ENCODE measurements at regions not wholly inside any gene's neighbourhood (a gene's known extent, or its start where the extent isn't known, plus 50 kb on each side); places are given as distances from the start of the nearest gene placed in this dataset.

DNA sequence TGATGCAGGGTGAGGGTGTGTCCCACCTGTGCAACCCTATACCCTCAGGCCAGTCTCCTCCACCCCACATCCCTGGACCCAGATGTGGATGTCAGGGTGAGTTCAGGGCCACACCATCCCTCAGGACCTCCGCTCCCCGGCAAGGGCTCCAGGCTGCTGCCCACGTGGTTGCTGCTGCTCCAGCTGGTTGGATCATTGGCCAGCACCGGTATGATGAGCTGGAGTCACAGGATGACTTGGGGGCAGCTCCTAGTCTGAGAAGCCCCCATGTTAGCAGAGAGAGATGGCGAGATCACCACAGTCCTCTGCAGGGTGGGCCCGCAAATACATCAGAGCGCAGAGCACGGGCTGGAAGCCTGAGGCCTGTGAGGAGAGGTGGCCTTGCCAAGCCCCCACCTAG is 103.3 kb upstream of the GDF10 start:
- ATAC-seq (ENCODE audit: poor library complexity): no peak
- intact Hi-C loops (cut with DNase I): no loop called here
- no peak for DNase-seq

DNA sequence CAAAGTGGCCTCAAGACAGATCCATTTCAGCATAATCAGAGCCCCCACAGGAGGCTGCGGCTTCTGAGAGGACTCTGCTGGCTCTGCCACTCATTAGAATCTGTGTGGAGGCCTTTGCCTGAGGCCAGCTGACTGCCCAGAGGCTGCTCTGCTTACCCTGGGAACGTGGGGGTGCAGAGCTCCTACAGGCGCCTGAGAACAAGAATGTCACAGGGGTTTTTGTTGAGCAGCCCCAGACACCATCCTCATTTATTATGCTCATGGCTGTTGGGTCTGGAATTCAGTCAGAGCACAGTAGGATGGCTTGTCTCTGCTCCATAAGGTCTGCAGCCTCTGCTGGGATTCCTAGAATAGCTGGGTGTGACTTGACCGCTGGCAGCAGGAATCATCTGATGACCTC is 101.8 kb upstream of the GDF10 start:
- no peak for DNase-seq
- intact Hi-C loops (cut with DNase I): no loop called here
- no peak for ATAC-seq (ENCODE audit: poor library complexity)

DNA sequence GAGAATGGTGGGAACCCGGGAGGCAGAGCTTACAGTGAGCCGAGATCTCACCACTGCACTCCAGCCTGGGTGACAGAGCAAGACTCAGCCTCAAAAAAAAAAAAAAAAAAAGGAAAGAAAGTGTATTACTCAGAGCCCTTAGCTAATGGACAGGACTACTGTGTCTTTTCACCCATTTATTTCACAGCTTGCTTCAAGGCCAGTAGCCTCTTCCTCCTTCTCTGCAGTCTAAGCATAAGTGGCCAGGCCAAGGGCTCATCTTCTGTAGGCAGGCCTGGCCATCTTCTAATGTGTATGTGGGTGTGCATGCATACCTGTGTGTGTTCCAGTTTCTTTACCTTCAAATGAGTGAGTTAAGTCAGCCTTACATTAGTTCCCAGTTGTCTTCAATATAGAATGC is 94.8 kb upstream of the GDF10 start:
- no peak for DNase-seq
- no peak for ATAC-seq (ENCODE audit: poor library complexity)
- intact Hi-C loops (cut with DNase I): no loop called here

DNA sequence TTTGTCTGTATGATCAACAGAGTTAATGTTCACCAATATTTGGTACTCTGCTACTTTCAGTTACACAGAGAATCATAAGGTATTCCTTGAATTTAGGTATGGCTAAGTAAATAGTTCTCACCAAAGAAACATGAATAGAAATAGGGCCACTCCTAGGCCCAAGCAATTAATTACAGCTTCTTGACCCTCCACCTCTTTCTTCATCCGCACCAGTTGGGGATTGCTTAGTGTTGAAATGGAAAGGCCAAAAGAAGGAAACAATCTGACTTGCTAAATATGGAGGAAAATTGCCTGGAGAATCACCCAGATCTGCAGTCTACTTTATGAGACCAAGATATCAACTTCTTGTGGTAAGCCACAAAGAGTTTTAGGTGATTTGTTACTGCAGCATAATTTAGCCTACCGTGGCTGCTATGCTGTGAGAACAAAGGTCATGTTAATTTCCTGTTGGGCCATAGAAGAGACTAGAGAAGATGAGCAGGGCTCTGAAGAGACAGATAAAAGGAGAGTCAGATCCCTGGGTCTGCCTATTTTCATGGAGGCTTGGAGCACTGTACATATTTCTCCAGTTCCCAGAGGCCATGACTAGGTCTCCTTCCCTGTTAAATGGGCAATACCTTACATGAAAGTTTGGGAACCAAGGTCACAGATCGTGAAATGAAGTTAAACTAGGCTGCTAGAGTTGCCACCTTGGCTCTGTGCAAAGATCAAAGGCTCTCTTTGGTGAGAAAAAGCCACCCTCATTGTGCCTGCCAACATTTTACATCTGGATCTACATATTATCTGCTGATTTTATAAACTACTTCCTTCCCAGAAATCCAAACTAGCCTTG is 93.3 kb upstream of the GDF10 start:
- ATAC-seq (ENCODE audit: poor library complexity) (no peak), DNase-seq (no peak)
- intact Hi-C loops (cut with DNase I): no loop called here

DNA sequence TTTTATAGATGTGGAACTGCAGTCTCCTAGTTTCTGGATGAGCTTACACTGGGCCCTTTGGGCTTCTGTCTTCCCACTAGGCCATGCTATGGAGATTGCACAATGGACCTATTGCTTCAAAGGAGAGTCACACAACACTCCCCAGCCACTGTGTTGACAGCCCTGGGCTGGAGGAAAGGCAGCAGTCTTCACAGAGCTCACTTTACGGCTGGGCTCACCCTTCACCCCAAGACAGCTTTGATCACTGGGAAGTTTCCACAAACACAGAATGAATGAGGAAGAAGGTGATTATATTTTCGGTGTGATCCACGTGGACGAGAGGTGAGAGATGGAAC is 92.7 kb upstream of the GDF10 start:
- no peak for ATAC-seq (ENCODE audit: poor library complexity)
- intact Hi-C loops (cut with DNase I): no loop called here
- DNase-seq: no peak

DNA sequence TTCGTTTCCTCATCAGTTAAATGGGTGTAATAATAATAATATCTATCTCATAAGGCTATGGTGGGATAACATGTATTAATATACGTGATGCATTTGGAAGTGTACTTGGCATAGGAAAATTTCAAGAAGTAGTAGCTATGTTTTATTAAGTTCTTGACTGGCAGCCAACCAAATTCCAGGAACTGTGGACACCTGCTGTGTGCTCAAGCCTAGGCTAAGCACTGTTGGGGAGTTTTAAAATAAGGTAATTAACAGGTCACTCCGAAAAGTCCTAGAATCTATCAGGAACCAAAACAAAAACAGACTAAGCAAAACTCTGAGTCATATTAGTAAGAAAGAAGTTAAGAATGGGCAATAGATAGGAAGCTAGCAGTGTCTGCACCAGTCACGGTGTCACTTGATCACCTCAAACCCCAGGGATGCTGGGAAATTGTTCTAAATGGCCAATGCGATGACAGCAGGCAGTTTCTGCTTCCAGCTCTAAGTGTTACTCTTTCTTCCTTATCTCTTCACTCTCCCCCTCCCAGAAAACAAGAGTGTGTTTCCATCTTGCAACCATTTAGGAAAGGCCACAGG is 92.0 kb upstream of the GDF10 start:
- DNase-seq: no peak
- ATAC-seq (ENCODE audit: poor library complexity): no peak
- intact Hi-C loops (cut with DNase I): no loop called here

DNA sequence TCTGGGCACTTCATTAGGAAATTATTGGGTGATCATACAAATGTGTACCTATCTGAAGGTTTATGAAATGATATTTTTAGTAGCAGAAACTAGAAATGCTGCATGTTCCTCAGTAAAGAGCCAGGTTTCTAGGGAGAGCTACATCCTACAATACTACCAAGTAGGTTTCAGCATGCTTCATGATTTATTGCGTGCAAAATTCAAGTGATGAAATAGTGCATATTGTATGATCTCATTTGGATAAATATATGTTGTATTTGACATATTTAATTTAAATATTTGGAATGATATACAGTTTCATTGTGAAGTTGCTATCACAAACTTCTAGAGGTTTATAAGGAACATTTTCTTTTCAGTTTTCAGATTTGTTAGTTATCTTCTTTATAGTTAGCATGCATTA is 90.5 kb upstream of the GDF10 start:
- intact Hi-C loops (cut with DNase I): no loop called here
- no peak for DNase-seq
- no peak for ATAC-seq (ENCODE audit: poor library complexity)

DNA sequence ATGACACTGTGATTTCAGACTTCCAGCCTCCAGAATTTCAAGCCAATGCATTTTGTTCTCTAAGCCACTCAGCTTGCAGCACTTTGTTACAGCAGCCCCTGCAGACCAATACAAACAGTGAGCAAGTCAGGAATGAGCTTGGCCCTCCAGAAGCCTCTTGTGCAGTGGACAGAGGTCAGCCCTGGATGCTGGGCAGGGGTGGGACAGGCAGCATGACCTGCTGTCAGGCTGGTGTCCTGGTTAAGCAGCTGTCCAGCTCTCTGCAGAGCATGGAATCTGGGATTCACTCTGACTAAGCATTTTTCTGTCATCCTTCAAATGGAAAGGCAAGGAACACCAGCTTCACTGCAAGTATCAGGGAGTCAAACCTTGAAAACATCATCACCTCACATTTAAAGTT is 85.5 kb upstream of the GDF10 start:
- ATAC-seq (ENCODE audit: poor library complexity): no peak
- intact Hi-C loops (cut with DNase I): no loop called here

DNA sequence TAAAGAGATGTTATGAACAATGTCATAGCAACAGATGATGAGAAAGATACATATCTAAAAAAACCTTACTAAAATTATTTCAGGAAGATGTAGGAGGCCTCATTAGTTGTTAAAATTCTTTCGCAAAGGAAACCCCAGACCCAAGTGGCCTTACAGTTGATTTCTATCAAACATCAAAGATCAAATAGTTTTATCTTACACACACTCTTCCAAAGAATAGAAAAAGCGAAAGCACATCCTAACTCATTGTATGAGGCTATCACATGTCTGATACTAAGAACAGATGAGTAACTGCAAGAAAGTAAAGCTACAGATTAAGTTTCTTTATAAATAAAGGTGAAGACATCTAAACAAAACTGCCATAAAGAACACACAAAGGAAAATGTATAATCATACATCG is 82.9 kb upstream of the GDF10 start:
- intact Hi-C loops (cut with DNase I): no loop called here
- DNase-seq: no peak
- ATAC-seq (ENCODE audit: poor library complexity): no peak

More for the DNA sequence above, 85.5 kb upstream of the GDF10 start:
- DNase-seq: no peak

DNA sequence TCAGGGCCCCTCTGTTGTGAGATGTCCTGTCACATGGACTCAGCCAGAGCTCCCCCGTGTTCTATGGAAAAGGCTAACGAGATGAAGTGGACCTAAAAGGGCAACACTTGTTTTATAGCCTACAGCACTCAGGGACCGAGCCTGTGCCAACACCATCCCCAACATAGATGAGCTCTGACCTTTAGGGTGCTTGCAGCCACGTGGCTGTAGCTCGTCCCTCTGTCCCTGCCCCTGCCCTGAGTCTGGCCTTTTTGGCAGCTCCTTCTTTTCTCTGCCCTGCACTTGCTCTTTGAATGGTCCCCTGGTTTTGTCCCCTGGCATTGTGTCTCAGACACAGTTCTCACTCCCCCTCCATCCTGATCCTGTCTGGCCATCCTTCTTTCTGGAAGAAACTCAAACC is 81.2 kb upstream of the GDF10 start:
- intact Hi-C loops (cut with DNase I): no loop called here
- ATAC-seq (ENCODE audit: poor library complexity) (no peak), DNase-seq (no peak)

DNA sequence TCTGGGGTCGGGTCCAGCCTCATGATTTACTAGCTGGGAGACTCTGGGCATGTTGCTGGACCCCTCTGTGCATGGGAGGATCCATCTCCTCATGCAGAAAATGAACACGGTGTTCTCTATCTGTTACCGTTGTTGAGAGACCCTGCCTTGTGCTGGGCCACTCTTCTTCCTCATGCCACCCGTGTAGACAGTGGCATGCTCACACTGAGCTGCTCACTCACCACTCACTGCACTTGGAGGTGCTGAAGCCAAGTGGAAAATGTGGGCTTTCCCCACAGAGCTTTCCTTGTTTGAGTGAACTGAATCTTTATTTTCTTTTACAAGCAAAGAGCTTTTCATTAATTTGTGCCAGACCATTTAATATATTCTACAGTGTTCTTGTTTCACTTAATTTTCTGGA is 77.5 kb upstream of the GDF10 start:
- intact Hi-C loops (cut with DNase I): no loop called here
- DNase-seq (no peak), ATAC-seq (ENCODE audit: poor library complexity) (no peak)

DNA sequence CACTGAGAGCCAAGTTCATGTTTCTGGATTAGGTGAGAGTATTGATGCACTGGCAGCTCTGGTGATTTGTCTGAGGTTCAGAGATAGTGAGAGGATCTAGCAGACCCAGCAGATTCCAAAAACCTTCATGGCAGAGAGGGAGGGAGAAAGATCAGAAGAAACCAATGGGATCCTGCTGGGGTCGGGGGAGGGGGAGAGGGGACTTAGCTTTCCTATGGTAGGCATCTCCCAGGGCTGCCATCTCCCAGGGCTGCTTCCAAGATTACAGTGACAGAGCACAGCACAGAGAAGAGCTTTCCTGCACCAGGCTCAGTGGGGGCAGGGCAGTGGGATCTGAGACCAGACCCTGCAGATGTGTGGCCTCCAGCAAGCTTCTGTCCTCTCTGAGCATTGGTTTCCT is 76.8 kb upstream of the GDF10 start:
- DNase-seq (no peak), ATAC-seq (ENCODE audit: poor library complexity) (no peak)
- intact Hi-C loops (cut with DNase I): no loop called here

DNA sequence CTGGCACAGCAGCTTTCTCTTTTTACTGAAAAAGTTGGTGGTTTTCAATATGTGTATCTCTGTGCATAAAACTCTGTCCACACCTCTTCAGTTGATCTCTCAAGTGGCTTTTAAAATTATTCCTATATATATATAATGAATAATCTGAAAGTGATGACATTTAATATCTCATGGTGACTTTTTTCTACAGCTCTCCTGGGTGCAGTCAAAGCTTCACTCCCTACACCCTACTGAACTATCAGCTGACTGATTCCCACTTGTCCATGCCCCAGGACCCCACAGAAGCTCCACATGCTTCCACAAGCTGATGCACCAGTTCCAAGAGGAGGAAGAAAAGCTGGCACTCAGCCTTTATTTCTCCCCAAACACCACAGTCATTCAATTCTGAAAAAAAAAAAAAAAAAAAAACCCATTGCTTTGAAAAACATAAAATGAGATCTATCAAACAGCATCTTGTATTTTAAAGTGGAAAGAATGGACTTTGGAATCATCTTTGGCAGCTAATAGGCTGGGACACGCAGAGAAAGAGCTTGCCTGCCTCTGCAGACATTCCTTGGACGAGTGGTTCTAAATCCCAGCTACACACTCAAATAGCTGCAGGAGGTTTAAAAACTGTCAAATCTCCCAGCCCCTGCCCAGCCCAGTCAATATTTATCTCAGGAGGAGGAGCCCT is 75.3 kb upstream of the GDF10 start:
- DNase-seq (no peak), ATAC-seq (ENCODE audit: poor library complexity) (no peak)

DNA sequence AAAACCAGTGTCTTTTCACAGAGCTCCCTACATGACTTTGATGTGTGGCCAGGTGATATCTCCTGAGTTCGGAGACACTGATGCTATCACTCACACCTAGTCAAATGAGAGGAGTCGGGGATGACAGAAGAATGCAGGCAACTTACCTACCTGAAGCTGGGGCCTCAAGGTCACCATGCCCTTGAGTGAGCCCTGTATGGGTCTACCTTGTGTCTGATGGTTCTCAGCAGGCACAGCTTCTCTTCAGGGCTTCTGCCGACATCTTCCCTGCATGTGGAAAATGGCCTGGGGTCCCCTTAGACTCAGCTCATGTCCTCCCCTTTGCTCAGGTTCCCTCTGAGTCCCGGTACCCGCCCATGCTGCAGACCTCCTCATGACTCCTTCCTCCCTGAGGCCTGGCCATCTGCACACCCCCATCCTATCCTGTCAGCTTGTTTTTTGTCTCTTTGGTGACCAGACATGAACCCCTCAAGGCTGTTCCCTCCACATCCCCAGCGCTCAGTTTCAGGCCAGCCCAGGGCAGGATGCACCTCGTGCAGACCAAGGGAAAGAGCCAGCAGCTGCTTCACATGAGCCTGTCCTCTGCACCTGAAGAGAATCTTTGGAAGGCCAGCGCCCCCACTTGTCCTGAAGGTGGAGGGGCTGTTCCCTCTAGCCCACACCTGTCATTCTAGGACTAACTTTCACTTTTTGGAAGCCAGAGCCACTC is 74.6 kb upstream of the GDF10 start:
- no peak for DNase-seq
- no peak for ATAC-seq (ENCODE audit: poor library complexity)
- intact Hi-C loops (cut with DNase I): no loop called here

More for the DNA sequence above, 75.3 kb upstream of the GDF10 start:
- intact Hi-C loops (cut with DNase I): no loop called here

DNA sequence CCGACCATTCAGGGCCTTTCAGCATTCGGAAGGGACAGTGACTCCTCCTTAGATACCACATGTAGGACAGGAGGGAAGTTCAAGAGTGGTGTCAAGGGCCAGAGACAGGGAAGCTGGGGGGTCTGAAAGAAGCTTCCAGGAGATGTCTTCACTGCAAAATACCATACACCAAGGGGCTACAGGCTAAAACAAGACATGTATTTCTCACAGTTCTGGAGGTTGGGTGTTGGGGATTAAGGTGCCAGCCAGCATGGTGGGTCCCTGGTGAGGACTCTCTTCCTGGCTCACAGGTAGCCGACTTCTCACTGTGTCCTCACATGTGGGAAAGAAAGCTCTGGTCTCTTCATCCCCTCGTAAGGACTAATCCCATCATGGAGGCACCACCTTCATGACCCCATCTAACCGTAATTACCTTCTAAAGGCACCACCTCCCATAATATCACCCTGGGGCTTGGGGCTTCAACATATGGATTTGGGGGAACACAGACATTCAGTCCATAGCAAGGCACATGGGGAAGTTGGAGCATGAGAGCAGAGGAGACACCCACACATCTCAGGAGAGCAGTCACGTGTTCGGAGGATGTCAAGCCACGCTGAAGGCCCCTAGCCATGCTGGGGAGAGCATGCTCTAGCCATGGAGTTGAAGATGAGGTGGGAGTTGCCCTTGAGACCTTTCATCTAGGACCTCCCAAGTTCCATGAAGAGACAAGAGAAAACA is 73.9 kb upstream of the GDF10 start:
- intact Hi-C loops (cut with DNase I): no loop called here
- DNase-seq (no peak), ATAC-seq (ENCODE audit: poor library complexity) (no peak)

DNA sequence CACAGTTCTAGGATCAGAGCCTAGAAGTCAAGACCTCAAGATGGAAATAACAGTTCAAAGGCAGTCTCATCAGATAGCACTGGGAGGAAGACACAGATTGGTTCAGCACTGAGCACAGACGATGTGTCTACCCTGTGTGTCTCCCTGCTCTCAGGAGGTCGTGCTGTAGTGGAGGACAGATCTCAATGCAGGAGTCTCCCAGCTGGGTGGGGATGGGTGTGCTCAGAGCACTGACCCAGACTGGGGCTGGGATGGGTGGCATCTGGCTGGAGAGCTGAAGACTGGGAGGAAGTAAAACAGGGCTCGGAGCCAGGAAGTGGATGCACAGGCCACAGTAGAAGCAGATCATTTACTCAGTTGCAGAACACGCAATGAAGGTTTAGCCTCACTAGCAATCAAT is 69.5 kb upstream of the GDF10 start:
- DNase-seq (no peak), ATAC-seq (ENCODE audit: poor library complexity) (peak; percentile 40)
- intact Hi-C loops (cut with DNase I): no loop called here

DNA sequence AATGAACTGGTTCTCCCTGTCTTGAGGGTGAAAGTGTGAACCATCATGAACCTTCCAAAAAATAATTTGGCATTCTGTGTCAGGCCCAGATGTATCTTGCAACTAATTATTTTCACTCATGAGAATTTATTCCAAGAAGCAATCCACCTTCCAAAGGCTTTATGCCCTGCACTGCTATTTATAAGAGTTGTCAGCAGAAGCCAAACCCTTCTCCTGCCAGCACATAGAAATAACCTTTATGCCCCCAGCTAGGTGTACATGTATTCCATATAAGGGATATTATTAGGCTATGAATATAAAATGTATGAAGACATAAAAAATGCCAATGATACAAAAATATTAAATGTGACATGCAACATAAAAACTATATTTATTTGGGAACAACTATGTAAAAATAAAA is 69.0 kb upstream of the GDF10 start:
- DNase-seq (no peak), ATAC-seq (ENCODE audit: poor library complexity) (no peak)
- intact Hi-C loops (cut with DNase I): no loop called here

DNA sequence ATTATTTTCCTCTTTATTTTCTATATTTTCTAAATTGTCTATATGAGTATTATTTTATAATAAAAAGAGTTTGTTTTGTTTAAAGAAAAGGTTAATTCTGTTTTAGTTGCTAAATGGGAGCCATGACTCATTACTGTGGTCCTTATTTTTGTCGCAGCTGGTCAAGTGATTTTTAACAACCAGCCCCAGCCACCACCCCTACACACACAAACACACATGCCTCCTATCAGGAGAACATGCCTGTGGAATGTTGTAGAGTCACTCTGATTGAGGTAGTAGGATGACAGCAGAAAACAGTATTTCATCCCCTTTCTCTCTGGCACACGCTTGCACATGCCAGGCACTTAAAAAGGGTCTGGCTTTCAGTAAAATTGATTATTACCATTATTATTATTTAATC is 68.6 kb upstream of the GDF10 start:
- DNase-seq (no peak), ATAC-seq (ENCODE audit: poor library complexity) (no peak)
- intact Hi-C loops (cut with DNase I): no loop called here

DNA sequence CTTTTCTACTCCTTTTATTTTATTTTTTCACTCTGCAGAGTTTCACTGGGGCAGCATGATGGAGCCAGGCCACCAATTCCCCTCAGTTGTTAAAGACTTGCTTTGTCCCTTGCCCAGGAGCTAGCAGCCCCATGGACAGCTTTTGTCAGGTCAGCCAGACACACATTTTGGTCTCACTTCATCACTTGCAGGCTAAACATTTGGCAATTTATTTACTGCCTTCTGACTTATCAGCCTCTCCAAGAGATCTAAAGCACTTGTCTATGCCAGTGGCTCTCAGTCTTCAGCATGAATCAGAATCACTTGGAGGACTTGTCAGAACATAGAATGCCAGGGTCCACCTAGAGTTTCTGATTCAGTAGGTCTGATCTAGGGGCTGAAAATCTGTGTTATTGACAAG is 66.4 kb upstream of the GDF10 start:
- intact Hi-C loops (cut with DNase I): no loop called here
- DNase-seq: no peak
- ATAC-seq (ENCODE audit: poor library complexity): peak; percentile 72
